ENCODE measurements at regions not wholly inside any gene's neighbourhood (a gene's known extent, or its start where the extent isn't known, plus 50 kb on each side); places are given as distances from the start of the nearest gene placed in this dataset.

- ChIA-PET POLR2A (no interaction called here), CTCF (no interaction called here)
- H3K9ac ChIP-seq (replicated peaks; ENCODE audit: extremely low read depth, insufficient read depth, low read length), result no peak overlapping the region
- no peaks in the 10 kb centered on the region for H3K9me1 ChIP-seq (replicated peaks; ENCODE audit: control insufficient read depth, extremely low read depth, insufficient read depth, low read length)
- H3K4me3 ChIP-seq (replicated peaks in 1 of 3; ENCODE audit: insufficient read depth in 1 of 3, low read depth in 1 of 3, low read length in 3 of 3), result no peak overlapping the region
- H3K36me3 ChIP-seq (ENCODE audit: control insufficient read depth in 2 of 2, extremely low read depth in 1 of 2, insufficient read depth in 2 of 2, low read length in 2 of 2), result no peaks in the 10 kb centered on the region
- TF ChIP-seq MAX (IDR thresholded peaks at IDR 0.05; ENCODE audit: insufficient read depth, insufficient read length), result no peak
- no peak for TF ChIP-seq POLR2A (IDR thresholded peaks at IDR 0.05; ENCODE audit: low read depth, low read length)
- no peaks in the 10 kb centered on the region for H3K9me3 ChIP-seq (replicated peaks; ENCODE audit: control insufficient read depth, insufficient read depth, low read length)
- no peaks in the 10 kb centered on the region for H3K27me3 ChIP-seq (ENCODE audit: control insufficient read depth in 2 of 2, insufficient read depth in 2 of 2, low read length in 2 of 2)
- H2AFZ ChIP-seq (ENCODE audit: low read depth, low read length), result no peak overlapping the region
- DNase-seq (ENCODE audit: low read depth, low spot score) (no peak), FAIRE-seq (no peak)
- H3K4me1 ChIP-seq (ENCODE audit: control insufficient read depth, extremely low read depth, insufficient read depth, low read length), result no peaks in the 10 kb centered on the region
- intact Hi-C loops (cut with micrococcal nuclease), result no loop called here
- H3K27ac ChIP-seq (ENCODE audit: insufficient read depth, low read depth, low read length), result no peak overlapping the region
- no peaks in the 10 kb centered on the region for H3K79me2 ChIP-seq (ENCODE audit: control insufficient read depth, insufficient read depth, low read length)
- no peak overlapping the region for H3K4me2 ChIP-seq (ENCODE audit: insufficient read depth, low read length)
- no TSS peak for BruUV-seq (replicated peaks)
- dilution Hi-C loops (cut with MboI; ENCODE audit: extremely low pct_ligation_motif_present, low sequenced_read_pairs), result no loop called here
- no peaks in the 10 kb centered on the region for H4K20me1 ChIP-seq (replicated peaks; ENCODE audit: control insufficient read depth, extremely low read depth, insufficient read depth, low read length)
Measured at GRCh38 chr12:24649209-24649608, 299.7 kb downstream of the BCAT1 start.

GRCh38 chr12:24645254-24645653, 303.6 kb downstream of the BCAT1 start:
- intact Hi-C loops (cut with micrococcal nuclease) (no loop called here), dilution Hi-C loops (cut with MboI; ENCODE audit: extremely low pct_ligation_motif_present, low sequenced_read_pairs) (no loop called here)

More at GRCh38 chr12:24645254-24645653, 303.6 kb downstream of the BCAT1 start:
- Histone ChIP-seq H2AFZ (ENCODE audit: low read depth, low read length) (no peak overlapping the region), H3K4me1 (ENCODE audit: control insufficient read depth, extremely low read depth, insufficient read depth, low read length) (no peaks in the 10 kb centered on the region), H3K4me3 (replicated peaks in 1 of 3; ENCODE audit: insufficient read depth in 1 of 3, low read depth in 1 of 3, low read length in 3 of 3) (no peak overlapping the region), H3K4me2 (ENCODE audit: insufficient read depth, low read length) (no peak overlapping the region), H3K27me3 (ENCODE audit: control insufficient read depth in 2 of 2, insufficient read depth in 2 of 2, low read length in 2 of 2) (peaks cover 0 to 2% of the 10 kb centered on the region in 2 experiments), H3K36me3 (ENCODE audit: control insufficient read depth in 2 of 2, extremely low read depth in 1 of 2, insufficient read depth in 2 of 2, low read length in 2 of 2) (no peaks in the 10 kb centered on the region), H3K9me1 (replicated peaks; ENCODE audit: control insufficient read depth, extremely low read depth, insufficient read depth, low read length) (no peaks in the 10 kb centered on the region), H4K20me1 (replicated peaks; ENCODE audit: control insufficient read depth, extremely low read depth, insufficient read depth, low read length) (no peaks in the 10 kb centered on the region), H3K27ac (ENCODE audit: insufficient read depth, low read depth, low read length) (no peak overlapping the region), H3K79me2 (ENCODE audit: control insufficient read depth, insufficient read depth, low read length) (no peaks in the 10 kb centered on the region), H3K9ac (replicated peaks; ENCODE audit: extremely low read depth, insufficient read depth, low read length) (no peak overlapping the region), H3K9me3 (replicated peaks; ENCODE audit: control insufficient read depth, insufficient read depth, low read length) (no peaks in the 10 kb centered on the region)
- TF ChIP-seq EZH2 (IDR thresholded peaks at IDR 0.05; ENCODE audit: borderline replicate concordance, low read depth, low read length, severe bottlenecking) (no peak), CTCF (IDR thresholded peaks at IDR 0.05; ENCODE audit: extremely low read depth in 1 of 2, insufficient read depth in 1 of 2, low read depth in 1 of 2, low read length in 2 of 2) (no peak)
- no peak for DNase-seq (ENCODE audit: low read depth, low spot score)
- FAIRE-seq, result no peak
- CTCF ChIA-PET, result no interaction called here
- POLR2A ChIA-PET, result no interaction called here
- BruUV-seq (replicated peaks), result no TSS peak
